DMS79 treated with DMSO at 0.1 percent for 48 hours (cell line): ENCODE measurements at regions not wholly inside any gene's neighbourhood (a gene's known extent, or its start where the extent isn't known, plus 50 kb on each side); places are given as distances from the start of the nearest gene placed in this dataset.
A peak's percentile ranks its signal among the peaks of the same experiment; 100 is the strongest.
"Not testable (repeated sequence)": the region's sequence is repeated elsewhere in the genome, so short reads cannot be mapped to it uniquely, and the experiment has no call there.

Source experiments
- DNase-seq: peaks from one replicate; lab custom pipeline; 2025; lab: John Stamatoyannopoulos, UW

- DNase-seq, result no peak
These were observed 610.9 kb downstream of the DTWD2 start for GRCh38 chr5:118377420-118377819.

GRCh38 chr5:118371973-118372831 is 616.1 kb downstream of the DTWD2 start:
- DNase-seq, result peak; percentile 14

GRCh38 chr5:118366429-118366828 is 621.9 kb downstream of the DTWD2 start:
- no peak for DNase-seq

GRCh38 chr5:118365718-118366117 is 622.6 kb downstream of the DTWD2 start:
- DNase-seq, result no peak

- DNase-seq, result no peak
These were observed 633.5 kb downstream of the DTWD2 start for GRCh38 chr5:118354797-118355196.

- no peak for DNase-seq
These were observed 634.4 kb downstream of the DTWD2 start for GRCh38 chr5:118353970-118354369.

- DNase-seq, result no peak
These were observed 651.9 kb downstream of the DTWD2 start for GRCh38 chr5:118336468-118336867.

- no peak for DNase-seq
These were observed 661.0 kb downstream of the DTWD2 start for GRCh38 chr5:118327389-118327788.

- DNase-seq, result peak; percentile 63
These were observed 661.8 kb downstream of the DTWD2 start for GRCh38 chr5:118326481-118327045.

GRCh38 chr5:118325931-118326330 is 662.4 kb downstream of the DTWD2 start:
- no peak for DNase-seq

- DNase-seq, result not testable (repeated sequence)
These were observed 664.6 kb downstream of the DTWD2 start for GRCh38 chr5:118323723-118324122.

GRCh38 chr5:118321081-118321480 is 667.3 kb downstream of the DTWD2 start:
- no peak for DNase-seq

GRCh38 chr5:118320121-118320520 is 668.2 kb downstream of the DTWD2 start:
- DNase-seq, result no peak

- DNase-seq, result no peak
These were observed 673.4 kb downstream of the DTWD2 start for GRCh38 chr5:118314931-118315330.

- DNase-seq, result no peak
These were observed 677.1 kb downstream of the DTWD2 start for GRCh38 chr5:118311103-118311819.

- no peak for DNase-seq
These were observed 677.9 kb downstream of the DTWD2 start for GRCh38 chr5:118310401-118310800.

GRCh38 chr5:118303296-118303695 is 685.1 kb downstream of the DTWD2 start:
- no peak for DNase-seq

- no peak for DNase-seq
These were observed 685.6 kb downstream of the DTWD2 start for GRCh38 chr5:118302786-118303185.

GRCh38 chr5:118301696-118302095 is 686.7 kb downstream of the DTWD2 start:
- no peak for DNase-seq

- no peak for DNase-seq
These were observed 693.3 kb downstream of the DTWD2 start for GRCh38 chr5:118295045-118295444.

GRCh38 chr5:118293378-118293777 is 695.0 kb downstream of the DTWD2 start:
- no peak for DNase-seq

GRCh38 chr5:118290204-118290603 is 698.1 kb downstream of the DTWD2 start:
- no peak for DNase-seq

GRCh38 chr5:118284230-118284629 is 704.1 kb downstream of the DTWD2 start:
- not testable (repeated sequence) for DNase-seq
